Stimulated activated CD8-positive, alpha-beta memory T cell treated with anti-CD3 and anti-CD28 coated beads, Interleukin-4, amount 100 ng/mL, for 1 hour (primary cell): ENCODE measurements at regions not wholly inside any gene's neighbourhood (a gene's known extent, or its start where the extent isn't known, plus 50 kb on each side); places are given as distances from the start of the nearest gene placed in this dataset.

Experiments
- DNase-seq, 2 donors: peaks; one replicate each; pipeline ENCODE4 v3.0.0-alpha.2; 2020; ENCODE audit warnings: low read depth in 2 of 2, low spot score in 1 of 2

- DNase-seq: no peak
Observed at GRCh38 chr16:80019395-80019794, 418.9 kb upstream of the MAF start.

GRCh38 chr16:80018466-80018865 lies 417.9 kb upstream of the MAF start:
- no peak for DNase-seq

GRCh38 chr16:80016731-80017326 lies 416.3 kb upstream of the MAF start:
- DNase-seq: no peak

- no peak for DNase-seq
Observed at GRCh38 chr16:80015566-80015965, 415.0 kb upstream of the MAF start.

DNA sequence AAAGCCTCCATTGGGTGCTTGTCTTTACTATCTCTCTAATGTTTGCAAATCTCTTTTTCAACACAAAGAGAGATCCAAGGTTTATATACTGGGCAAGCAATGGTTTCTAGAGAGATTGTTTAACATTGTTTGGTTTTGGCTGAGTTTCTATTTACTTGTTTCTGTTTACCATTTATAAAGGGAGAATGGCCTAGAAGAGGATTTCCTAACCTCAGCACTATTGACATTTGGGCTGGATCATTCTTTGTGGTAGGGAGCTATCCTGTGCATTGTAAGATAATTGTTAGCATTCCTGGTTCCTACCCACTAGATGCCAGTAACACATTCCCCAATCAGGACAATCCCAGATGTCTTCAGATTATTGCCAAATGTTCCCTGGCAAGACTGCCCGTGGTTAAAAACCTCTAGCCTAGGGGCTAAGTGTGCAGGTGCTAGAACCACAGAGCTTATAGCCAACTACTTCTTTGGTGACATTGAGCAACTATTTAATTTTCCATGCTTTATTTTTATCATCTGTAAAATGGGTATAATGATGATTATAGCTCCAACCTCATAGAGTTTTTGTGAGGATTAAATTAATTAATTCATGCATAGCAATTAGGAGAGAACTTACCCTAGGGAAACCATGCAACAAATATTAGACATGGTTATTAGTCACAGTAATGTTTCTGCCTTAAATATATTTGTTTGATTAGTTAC lies 413.9 kb upstream of the MAF start:
- DNase-seq: no peak

DNA sequence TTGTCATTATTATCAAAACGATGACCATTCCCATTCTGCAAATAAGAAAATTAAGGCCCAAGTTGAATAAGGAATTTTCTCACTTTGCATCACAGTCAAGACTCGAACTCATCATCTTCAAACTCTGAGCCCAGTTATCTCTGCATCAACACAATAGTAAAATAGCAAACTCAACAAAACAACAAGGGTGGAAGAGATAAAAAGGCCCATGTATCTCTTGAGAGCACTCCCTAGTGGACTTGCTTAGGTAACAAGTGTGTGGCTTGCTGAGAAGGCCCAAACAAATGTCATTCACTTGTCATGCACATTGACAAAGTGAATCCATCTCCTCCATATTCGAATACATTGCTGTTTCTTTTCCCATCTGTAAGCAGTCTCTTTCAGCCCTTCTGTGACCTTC lies 412.0 kb upstream of the MAF start:
- no peak for DNase-seq

GRCh38 chr16:80009971-80010659 lies 409.6 kb upstream of the MAF start:
- no peak for DNase-seq

GRCh38 chr16:80008857-80009256 lies 408.3 kb upstream of the MAF start:
- DNase-seq: no peak

DNA sequence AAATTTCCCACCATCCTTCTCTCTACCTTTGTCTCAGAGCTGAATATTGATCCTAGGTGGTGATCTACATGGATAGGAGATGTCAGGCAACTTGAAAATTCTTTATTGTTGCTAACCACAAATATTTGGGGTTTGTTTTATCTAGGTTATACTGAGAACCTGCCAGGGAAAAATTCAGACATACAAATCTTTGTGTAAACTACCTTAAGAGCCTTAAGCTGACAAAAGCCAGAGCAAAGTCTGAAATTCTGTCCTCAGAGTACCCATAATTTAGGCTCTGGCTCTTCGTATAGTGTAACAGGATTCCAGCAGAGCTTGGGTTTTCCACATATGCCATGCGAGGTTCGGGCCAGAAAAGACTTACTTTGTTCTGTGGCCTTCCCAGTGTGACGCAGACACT lies 406.7 kb upstream of the MAF start:
- DNase-seq: no peak

GRCh38 chr16:80006241-80007215 lies 406.0 kb upstream of the MAF start:
- DNase-seq: no peak

DNA sequence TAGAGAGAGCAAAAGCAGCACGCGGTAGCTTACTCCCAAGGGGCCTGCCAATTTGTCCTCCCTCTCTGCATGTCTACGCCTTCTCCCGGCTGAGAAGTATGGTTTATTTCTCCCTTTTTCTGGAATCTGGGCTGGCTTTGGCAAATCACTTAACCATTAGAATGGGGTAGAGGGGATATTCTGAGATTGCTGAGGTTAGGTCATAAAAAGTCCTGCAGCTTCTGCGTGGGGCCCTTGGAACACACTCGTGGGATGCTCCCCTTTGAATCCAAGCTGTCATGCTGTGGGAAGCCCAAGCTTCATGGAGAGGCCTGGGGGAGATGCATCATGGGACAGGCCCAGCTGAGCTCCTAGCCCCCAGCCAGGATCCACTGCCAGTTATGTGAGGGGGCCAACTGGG lies 403.6 kb upstream of the MAF start:
- no peak for DNase-seq

DNA sequence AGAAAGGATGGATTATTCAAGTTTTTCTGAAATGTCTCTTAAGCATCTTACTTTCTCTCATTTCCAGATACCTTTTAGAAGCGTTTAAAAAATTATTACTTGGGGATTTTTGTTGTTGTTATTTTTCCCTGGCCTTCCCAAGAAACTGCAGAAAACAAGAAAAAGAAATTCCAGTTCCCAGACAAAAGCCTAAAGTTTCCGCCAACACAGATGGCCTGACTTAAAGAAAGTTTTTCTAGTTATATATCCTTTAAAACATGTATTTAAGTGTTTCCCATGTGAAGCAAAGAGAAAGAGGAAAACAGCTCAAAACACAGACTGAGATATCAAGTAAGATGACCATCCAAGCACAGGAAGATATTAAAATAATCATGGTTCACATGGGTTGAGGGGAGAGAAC lies 401.7 kb upstream of the MAF start:
- no peak for DNase-seq

- DNase-seq: no peak
Observed at GRCh38 chr16:79998143-79998542, 397.6 kb upstream of the MAF start.

DNA sequence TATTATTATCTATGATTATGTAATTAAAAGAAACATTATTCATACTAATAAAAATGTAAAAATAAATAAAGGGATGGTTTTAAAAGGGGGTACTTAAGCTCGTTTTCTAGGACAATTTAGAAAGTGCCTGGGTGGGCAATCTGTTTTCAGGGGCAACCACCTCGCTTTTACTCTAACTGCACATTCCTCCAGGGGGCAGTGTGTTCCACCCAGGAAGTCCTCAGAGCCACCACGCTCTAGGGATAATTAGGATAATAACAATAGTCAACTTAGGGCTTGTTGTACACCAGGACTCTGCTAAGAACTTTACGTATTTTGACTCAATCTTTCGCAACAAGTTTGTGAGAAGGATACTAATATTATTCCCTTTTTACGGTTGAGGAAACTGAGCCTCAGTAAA lies 396.7 kb upstream of the MAF start:
- no peak for DNase-seq

GRCh38 chr16:79996321-79996720 lies 395.8 kb upstream of the MAF start:
- no peak for DNase-seq

GRCh38 chr16:79995315-79995714 lies 394.8 kb upstream of the MAF start:
- no peak for DNase-seq

- no peak for DNase-seq
Observed at GRCh38 chr16:79994418-79994817, 393.9 kb upstream of the MAF start.

DNA sequence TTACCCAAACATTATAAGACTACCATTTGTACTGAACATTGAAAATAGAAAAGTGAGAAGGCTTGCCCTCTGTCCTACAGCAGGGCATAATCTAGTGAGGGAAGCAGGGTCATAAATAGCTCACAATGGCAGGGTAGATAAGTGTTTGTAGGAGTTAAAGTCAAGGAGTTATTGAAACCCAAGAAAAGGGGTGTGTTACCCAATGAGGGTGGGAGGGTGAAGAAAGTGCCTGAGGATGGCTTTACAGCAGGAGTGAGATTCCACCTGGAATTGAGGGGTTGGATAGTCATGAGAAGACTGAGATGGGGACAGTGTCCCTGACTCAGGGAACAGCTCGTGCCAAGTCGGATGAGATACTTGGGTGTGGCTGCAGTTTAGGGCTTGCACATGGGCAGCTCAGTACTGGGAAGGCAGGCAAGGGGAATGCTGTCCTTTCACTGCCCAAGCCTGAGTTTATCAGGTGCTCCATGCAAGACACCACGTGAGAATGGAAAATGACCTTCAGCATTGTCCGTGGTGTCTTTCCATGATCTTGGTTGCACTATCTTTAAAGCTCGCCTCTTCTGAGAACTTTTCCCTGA lies 393.2 kb upstream of the MAF start:
- no peak for DNase-seq

- DNase-seq: no peak
Observed at GRCh38 chr16:79991969-79992368, 391.4 kb upstream of the MAF start.

DNA sequence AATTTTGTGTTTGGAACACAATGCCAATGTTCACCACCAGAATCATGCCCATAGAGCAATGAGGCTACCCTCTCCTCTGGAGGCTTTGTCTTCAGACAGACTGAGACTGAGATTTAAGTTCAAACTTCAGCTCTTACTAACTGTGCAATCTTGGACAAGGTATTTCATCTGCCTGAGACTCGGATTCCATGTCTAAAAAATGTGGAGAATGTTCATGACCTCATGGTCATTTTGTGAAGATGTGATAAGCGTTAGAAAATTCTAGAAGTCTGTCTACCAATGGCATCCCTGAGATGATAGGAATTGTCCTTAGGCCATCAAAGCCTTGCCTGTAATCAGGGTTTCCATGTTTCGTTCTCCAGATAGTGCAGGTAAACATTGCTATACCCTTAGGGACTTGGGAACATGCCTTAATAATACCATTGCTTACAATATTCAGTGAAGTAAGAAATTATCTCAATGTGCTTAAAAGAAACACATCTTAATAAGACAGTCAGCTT lies 388.2 kb upstream of the MAF start:
- DNase-seq: no peak

- no peak for DNase-seq
Observed at GRCh38 chr16:79988089-79988488, 387.6 kb upstream of the MAF start.
